AG08396 (cell line): ENCODE measurements at regions not wholly inside any gene's neighbourhood (a gene's known extent, or its start where the extent isn't known, plus 50 kb on each side); places are given as distances from the start of the nearest gene placed in this dataset.

ENCODE experiments used
- DNase-seq: peaks from one replicate; pipeline ENCODE4 v3.0.0; 2012; ENCODE audit warnings: low spot score, mixed read lengths

DNA sequence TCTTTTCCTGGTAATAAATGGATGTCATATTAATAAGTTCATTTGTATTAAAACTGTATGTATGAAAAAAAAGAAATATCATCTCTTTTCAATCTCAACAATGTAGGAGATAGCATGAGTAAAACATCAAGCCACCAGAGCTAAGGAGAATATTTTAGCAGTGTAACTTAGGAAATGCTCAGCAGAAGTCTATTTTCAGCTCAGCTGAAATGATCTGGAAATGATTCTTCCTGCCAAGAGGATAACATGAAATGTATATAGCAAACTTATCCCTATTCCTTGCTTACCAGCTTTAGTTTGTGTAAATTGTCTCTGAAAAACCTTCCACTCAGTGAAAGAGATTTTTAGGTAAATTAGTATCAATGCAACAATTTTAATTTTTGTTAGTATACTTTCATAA, 1194.4 kb downstream of the SLITRK1 start:
- no peak for DNase-seq

DNA sequence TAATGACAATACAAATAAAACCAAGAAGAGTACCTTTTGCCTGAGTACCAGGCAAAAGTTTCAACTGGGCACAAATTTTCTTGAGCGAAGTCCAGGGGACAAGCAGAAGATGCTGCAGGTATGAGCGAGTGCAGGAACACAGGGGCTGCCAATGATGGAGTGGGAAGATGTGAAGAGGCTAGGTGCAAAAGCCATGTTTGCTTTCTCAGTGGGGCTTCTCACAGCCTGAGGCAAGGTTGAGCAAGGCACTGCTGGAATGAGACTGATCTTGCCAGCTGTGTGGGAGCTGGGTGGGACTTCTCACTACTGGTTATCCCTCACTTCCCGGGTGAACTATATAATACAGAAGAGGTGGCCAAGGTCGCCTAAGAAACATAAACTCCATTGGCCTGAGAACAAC, 1200.7 kb downstream of the SLITRK1 start:
- DNase-seq = no peak

DNA sequence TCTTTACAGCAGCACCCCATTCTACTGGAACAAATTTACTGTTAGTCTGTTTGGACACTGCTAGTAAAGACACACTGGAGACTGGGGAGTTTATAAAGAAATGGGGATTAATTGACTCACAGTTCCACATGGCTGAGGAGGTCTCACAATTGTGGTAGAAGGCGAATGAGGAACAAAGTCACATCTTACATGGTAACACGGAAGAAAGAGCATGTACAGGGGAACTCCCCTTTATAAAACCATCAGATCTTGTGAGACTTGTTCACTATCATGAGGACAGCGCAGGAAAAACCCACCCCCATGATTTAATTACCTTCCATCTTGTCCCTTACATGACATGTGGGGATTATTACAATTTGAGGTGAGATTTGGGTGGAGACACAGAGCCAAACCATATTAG, 1204.2 kb downstream of the SLITRK1 start:
- no peak for DNase-seq

DNA sequence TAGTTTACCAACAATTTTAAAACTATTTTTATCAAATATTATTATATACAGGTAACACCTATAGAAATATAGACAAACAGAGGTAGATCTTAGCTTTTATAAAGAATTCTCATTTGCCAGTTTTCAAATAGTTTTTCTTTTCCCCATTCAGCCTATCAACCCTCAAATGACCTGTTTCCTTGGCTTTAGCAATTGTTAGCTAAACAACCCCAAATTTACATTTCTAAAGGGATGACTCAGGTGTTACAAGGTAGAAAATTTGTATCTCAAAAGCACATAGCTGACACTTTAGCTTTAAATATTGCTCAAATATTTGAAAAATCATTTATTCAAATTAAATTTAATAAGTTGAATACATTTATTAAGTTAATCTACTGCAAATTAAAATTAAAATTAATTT, 1207.2 kb downstream of the SLITRK1 start:
- DNase-seq = no peak

- DNase-seq = no peak
Measured at GRCh38 chr13:82674546-82674945, 1207.7 kb downstream of the SLITRK1 start.

- DNase-seq = no peak
Measured at GRCh38 chr13:82672248-82672647, 1210.0 kb downstream of the SLITRK1 start.

DNA sequence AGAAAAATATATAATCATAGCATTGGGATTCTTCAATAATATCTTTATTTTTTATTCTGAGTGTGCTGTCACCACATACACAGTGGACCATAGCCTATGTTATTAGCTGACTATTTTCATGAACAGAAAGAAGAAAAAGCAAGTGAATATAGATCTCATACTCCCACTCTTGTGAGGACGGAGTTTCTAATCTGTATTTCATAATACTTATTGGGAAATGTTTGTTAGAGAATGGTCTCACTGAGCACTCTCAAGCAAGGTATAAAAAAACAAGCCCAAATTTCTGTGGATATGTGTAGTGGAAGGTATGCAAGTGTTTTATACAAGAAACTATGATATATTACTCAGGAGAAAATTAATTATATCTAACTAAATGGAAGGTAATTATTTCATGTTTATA, 1218.1 kb downstream of the SLITRK1 start:
- DNase-seq = no peak

GRCh38 chr13:82661126-82661525, 1221.1 kb downstream of the SLITRK1 start:
- DNase-seq = no peak

GRCh38 chr13:82658811-82659210, 1223.5 kb downstream of the SLITRK1 start:
- DNase-seq = no peak

- no peak for DNase-seq
Measured at GRCh38 chr13:82657471-82657870, 1224.8 kb downstream of the SLITRK1 start.

- peak; percentile 54 for DNase-seq
Measured at GRCh38 chr13:82654861-82655855, 1227.1 kb downstream of the SLITRK1 start.

DNA sequence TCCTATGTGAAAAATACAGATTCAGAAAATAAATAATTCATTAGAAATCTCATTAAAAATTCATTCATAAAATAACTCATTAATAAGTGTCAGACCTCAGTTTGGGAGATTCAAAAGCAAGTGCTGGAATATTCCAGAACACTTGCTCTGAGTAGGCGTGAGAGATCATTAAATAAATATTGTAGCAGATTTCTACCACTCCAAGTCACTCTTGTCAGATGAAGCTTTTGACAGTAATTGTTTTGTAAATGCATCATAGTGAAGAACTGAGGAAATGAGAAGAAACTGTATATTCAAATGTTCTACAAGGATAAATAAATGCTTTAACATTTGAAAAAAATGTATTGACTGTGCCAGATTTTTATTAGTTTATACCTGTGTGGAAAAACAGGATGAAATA, 1228.1 kb downstream of the SLITRK1 start:
- no peak for DNase-seq

DNA sequence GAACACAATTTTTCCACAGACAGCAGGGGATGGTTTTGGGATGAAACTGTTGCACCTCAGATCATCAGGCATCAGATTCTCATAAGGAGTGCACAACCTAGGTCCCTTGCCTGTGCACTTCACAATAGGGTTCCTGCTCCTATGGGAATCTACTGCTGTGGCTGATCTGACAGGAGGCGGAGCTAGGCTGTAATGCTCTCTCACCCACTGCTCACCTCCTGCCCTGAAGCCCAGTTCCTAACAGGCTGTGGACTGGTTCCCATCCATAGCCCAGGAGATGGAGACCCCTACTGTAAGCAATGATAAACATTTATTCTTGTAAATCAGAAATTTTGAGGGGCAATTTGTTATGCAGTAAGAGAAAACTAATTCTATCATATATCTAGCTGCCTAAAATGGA, 1234.7 kb downstream of the SLITRK1 start:
- no peak for DNase-seq

DNA sequence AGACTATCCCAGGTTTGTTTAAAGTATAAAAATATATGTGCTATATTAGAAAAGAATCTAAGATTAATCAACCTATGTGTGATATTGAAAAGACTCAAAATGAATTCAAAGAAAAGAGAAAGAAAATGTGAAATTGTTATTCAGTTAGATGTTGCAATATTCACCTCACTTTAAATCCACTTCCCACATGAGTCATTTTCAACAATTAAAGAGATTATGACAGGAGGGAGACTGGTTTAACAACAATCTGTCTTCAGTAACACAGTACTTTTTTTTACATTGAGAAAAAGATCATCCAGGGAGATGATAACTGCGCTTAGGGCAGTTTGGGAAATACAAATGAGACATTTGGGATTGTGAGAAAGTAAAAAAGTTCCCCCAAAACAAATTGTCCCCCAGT, 1246.2 kb downstream of the SLITRK1 start:
- DNase-seq = no peak

DNA sequence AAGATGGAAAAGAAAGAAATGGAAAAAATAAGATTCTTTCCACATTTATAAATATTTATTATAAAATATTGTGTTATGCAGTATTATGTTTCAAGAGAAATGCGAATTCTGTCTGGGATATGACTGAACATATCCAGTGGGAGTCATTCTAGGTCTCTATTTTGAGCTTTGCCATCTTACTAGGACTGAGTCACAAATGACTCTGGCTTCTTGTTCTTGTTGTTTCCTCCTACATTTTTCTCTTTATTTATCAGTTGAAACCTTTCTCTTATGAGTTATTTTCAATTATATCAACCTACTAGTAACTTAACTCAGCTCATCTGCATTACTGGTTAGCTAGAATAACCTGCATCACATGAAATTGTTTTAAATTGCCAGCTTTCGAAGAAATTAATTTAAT, 1247.3 kb downstream of the SLITRK1 start:
- DNase-seq = no peak

GRCh38 chr13:82627183-82627582, 1255.1 kb downstream of the SLITRK1 start:
- DNase-seq = no peak

DNA sequence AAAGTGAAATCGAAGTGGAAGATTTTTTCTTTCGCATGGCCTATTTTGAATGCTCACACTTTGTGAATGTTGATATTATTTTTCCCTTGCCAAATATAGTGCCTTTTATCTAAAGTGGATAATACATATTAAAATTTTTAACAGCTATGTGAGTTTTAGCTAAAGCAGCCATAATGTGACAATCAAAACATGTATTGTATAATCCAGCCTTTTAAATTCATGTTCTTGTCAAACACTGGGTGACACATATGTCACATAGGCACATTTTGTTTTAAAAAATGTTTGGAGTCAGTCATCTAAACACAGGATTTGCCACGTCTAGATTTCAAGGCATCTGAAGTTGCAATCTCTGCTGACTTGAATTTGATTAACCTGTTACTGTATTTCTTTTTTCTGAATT, 1256.6 kb downstream of the SLITRK1 start:
- no peak for DNase-seq

GRCh38 chr13:82615043-82615442, 1267.2 kb downstream of the SLITRK1 start:
- no peak for DNase-seq

- DNase-seq = no peak
Measured at GRCh38 chr13:82614086-82614485, 1268.2 kb downstream of the SLITRK1 start.

DNA sequence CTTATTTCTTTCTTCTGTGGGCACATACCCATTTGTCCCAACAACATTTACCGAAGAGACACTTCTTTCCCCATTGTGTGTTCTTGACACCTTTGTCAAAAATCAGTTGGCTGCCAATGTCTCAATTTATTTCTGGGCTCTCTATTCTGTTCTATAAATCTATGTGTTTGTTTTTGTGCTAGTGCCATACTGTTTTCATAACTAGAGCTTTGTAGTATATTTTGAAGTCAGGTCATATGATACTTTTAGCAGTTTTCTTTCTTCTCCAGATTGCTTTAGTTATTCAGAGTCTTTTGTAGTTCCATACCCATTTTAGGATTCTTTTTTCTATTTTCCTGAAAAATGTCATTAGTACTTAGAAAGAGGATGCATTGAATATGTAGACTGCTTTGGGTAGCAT, 1276.3 kb downstream of the SLITRK1 start:
- no peak for DNase-seq

DNA sequence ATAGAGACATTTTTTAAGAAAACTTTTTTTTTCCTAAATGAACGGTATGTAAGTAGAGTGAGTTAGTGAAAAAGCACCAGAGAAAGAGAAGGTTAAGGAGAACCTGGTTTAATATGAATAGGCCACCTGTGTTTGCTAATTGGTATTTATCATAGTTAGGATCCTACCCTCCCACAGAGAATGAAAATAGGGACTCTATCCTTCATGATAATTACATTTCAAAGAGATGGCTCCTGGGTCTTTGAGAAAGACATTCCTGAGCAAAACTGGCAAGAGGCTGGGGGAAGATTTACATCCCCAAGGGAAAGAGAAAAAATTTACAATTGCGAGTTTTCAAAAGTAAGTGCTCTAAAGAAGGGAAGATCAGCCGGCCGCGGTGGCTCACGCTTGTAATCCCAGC, 1284.5 kb downstream of the SLITRK1 start:
- DNase-seq = no peak

DNA sequence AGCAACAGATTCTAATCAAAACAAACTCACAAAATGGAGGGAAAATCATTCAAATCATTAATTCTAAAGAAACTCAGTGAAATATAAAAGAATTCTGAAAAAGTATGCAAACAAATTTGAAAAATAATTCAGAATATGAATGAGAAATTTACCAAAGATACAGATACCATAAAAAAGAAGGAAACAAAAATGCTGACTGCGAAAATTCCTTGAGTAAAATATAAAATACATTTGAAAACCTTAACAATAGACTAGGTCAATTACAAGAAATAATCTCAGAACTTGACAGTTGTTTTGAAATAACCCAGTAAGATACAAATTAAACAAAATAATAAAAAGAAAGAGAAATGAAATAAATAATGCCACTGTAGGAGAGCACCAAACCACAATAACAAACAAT, 1289.0 kb downstream of the SLITRK1 start:
- DNase-seq = no peak

GRCh38 chr13:82571653-82572052, 1310.6 kb downstream of the SLITRK1 start:
- no peak for DNase-seq

DNA sequence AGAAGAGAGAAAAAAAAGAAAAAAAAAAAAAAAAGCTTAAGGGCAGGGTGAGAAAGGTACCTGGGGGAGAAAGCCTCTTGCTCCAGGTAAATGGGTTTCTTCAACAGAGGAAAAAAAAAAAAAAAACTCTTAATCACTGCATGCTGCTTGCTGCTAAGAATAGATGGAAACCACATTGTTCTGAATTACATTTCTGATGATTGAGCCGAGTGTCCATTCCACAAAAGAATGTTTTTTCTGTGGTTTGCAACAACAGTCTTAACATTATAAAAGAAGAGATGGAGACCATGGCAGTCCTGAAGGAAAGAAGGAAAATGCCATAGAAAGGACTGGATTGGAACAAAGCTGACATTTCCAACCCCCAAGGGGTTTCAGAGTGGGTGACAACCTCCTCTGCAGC, 1312.7 kb downstream of the SLITRK1 start:
- DNase-seq = no peak
